ENCODE measurements at regions not wholly inside any gene's neighbourhood (a gene's known extent, or its start where the extent isn't known, plus 50 kb on each side); places are given as distances from the start of the nearest gene placed in this dataset.

GRCh38 chr5:74279244-74279643, 361.3 kb downstream of the ENC1 start:
- DNase-seq, result no peak

GRCh38 chr5:74277418-74277817, 363.1 kb downstream of the ENC1 start:
- no peak for DNase-seq

GRCh38 chr5:74275171-74275992, 365.1 kb downstream of the ENC1 start:
- DNase-seq, result no peak

GRCh38 chr5:74274326-74274725, 366.2 kb downstream of the ENC1 start:
- DNase-seq, result no peak

- DNase-seq, result no peak
Observed at GRCh38 chr5:74272831-74273451, 367.6 kb downstream of the ENC1 start.

GRCh38 chr5:74272024-74272775, 368.3 kb downstream of the ENC1 start:
- no peak for DNase-seq

GRCh38 chr5:74268297-74268696, 372.2 kb downstream of the ENC1 start:
- no peak for DNase-seq

GRCh38 chr5:74266836-74267235, 373.7 kb downstream of the ENC1 start:
- no peak for DNase-seq

- no peak for DNase-seq
Observed at GRCh38 chr5:74266132-74266531, 374.4 kb downstream of the ENC1 start.

- no peak for DNase-seq
Observed at GRCh38 chr5:74262544-74263207, 377.9 kb downstream of the ENC1 start.

- no peak for DNase-seq
Observed at GRCh38 chr5:74261866-74262265, 378.7 kb downstream of the ENC1 start.

- DNase-seq, result no peak
Observed at GRCh38 chr5:74261421-74261820, 379.1 kb downstream of the ENC1 start.

- DNase-seq, result no peak
Observed at GRCh38 chr5:74259572-74259971, 381.0 kb downstream of the ENC1 start.

GRCh38 chr5:74258314-74258665, 382.2 kb downstream of the ENC1 start:
- DNase-seq, result no peak

- DNase-seq, result peak; percentile 87
Observed at GRCh38 chr5:74257645-74258313, 382.7 kb downstream of the ENC1 start.

GRCh38 chr5:74257060-74257527, 383.4 kb downstream of the ENC1 start:
- DNase-seq, result no peak

GRCh38 chr5:74255692-74256392, 384.7 kb downstream of the ENC1 start:
- DNase-seq, result no peak

GRCh38 chr5:74254257-74254656, 386.3 kb downstream of the ENC1 start:
- DNase-seq, result no peak

GRCh38 chr5:74252044-74252443, 388.5 kb downstream of the ENC1 start:
- DNase-seq, result no peak

- DNase-seq, result peak; percentile 75
Observed at GRCh38 chr5:74251141-74252035, 389.1 kb downstream of the ENC1 start.
